K562 (cell line): ENCODE measurements at regions not wholly inside any gene's neighbourhood (a gene's known extent, or its start where the extent isn't known, plus 50 kb on each side); places are given as distances from the start of the nearest gene placed in this dataset.

Experiments used
- ATAC-seq: fragments of 200-7000 bp; cut with Tn5 transposase; 3 replicates; pipeline ENCODE4 v1.9.1; 2020; ENCODE audit warnings: moderate library complexity
- BruUV-seq: library from RNA; stranded (reverse); fragments of 400-500 nt; replicated peaks from 2 replicates; lab custom pipeline; 2021; lab: Mats Ljungman, UMichigan
- CTCF ChIA-PET: fragments of 300-600 bp; formaldehyde crosslinking; extraction: SDS; loops from one replicate; lab custom pipeline; 2021; ENCODE audit warnings: low intra/inter-chr PET ratio; lab: Yijun Ruan, JAX
- POLR2A ChIA-PET: fragments of 300-600, 350-650 bp; sonication (Branson Sonifier 250); formaldehyde crosslinking; extraction: SDS; loops from one replicate; lab custom pipeline; 2021; ENCODE audit warnings: antibody characterized with exemption, inconsistent platforms; lab: Yijun Ruan, JAX
- DNase-seq, 4 experiments: peaks; one replicate each; pipeline versions ENCODE4 v3.0.0 to v3.0.0-alpha.2; 2011 to 2018; ENCODE audit warnings: low spot score in 3 of 4, mixed read lengths in 3 of 4; ENCODE audit errors: extremely low read depth in 1 of 4
- FAIRE-seq: peaks from 2 replicates; lab custom pipeline; 2011; peaks lifted over from hg19 to GRCh38; lab: Jason Lieb, UNC
- H2AFZ ChIP-seq: 2 replicates; pipeline ENCODE4 v1.6.0; 2011; ENCODE audit warnings: low read depth, low read length, control low read depth, inconsistent platforms
- H3K27ac ChIP-seq: fragments of 200-600 bp; 3 replicates; pipeline ENCODE4 v1.8.0; 2011; ENCODE audit warnings: low read depth, mild to moderate bottlenecking, control low read depth, inconsistent platforms, low read length, moderate library complexity, mixed read lengths; ENCODE audit errors: extremely low read depth
- H3K27me3 ChIP-seq, 2 experiments: fragments of 300-600 bp in 1 of 2; 2 replicates in 1 of 2; 3 replicates in 1 of 2; pipeline versions ENCODE4 v1.6.0 to v1.8.0; 2011; ENCODE audit warnings: inconsistent platforms in 2 of 2, low read length in 2 of 2, mild to moderate bottlenecking in 1 of 2, mixed read lengths in 1 of 2, moderate library complexity in 1 of 2; ENCODE audit not compliant: control insufficient read depth in 2 of 2, insufficient read depth in 2 of 2
- H3K36me3 ChIP-seq: fragments of 300-600 bp; 3 replicates; pipeline ENCODE4 v1.8.0; 2011; ENCODE audit warnings: mild to moderate bottlenecking, low read length, inconsistent platforms; ENCODE audit not compliant: control insufficient read depth, insufficient read depth
- H3K4me1 ChIP-seq, 2 experiments: fragments of 200-600 bp in 1 of 2; replicated peaks in 1 of 2; 2 replicates in 1 of 2; 3 replicates in 1 of 2; pipeline versions ENCODE4 v1.5.1 to v1.8.0; 2011; ENCODE audit warnings: inconsistent platforms in 2 of 2, low read length in 2 of 2, mild to moderate bottlenecking in 1 of 2, mixed read lengths in 1 of 2, moderate library complexity in 1 of 2; ENCODE audit not compliant: control insufficient read depth in 2 of 2, insufficient read depth in 2 of 2
- H3K4me2 ChIP-seq: 2 replicates; pipeline ENCODE4 v1.6.1; 2011; ENCODE audit warnings: low read length, control low read depth, inconsistent platforms, mixed read lengths; ENCODE audit not compliant: insufficient read depth
- H3K4me3 ChIP-seq: fragments of 200-600 bp; sonication (generic), shearing (Covaris generic); 2 replicates; pipeline ENCODE4 v1.5.1; 2016; ENCODE audit warnings: control low read depth, inconsistent platforms
- H3K79me2 ChIP-seq: fragments of 200-600 bp; 3 replicates; pipeline ENCODE4 v1.8.0; 2011; ENCODE audit warnings: low read length, inconsistent platforms; ENCODE audit not compliant: control insufficient read depth, insufficient read depth
- H3K9ac ChIP-seq, 2 experiments: 2 replicates each; pipeline versions ENCODE4 v1.6.0 to v1.6.1; 2011; ENCODE audit warnings: low read depth in 2 of 2, low read length in 2 of 2, control low read depth in 1 of 2, inconsistent platforms in 1 of 2, mild to moderate bottlenecking in 1 of 2, mixed read lengths in 1 of 2; ENCODE audit not compliant: insufficient read depth in 1 of 2
- H3K9me1 ChIP-seq: one replicate; pipeline ENCODE4 v1.6.0; 2011; ENCODE audit warnings: inconsistent platforms, mild to moderate bottlenecking, low read length, moderate library complexity; ENCODE audit not compliant: control insufficient read depth, insufficient read depth
- H3K9me3 ChIP-seq: replicated peaks from 2 replicates; pipeline ENCODE4 v1.5.1; 2011; ENCODE audit warnings: low read depth, low read length, inconsistent platforms; ENCODE audit not compliant: control insufficient read depth, insufficient read depth
- H4K20me1 ChIP-seq: replicated peaks from 2 replicates; pipeline ENCODE4 v1.6.1; 2011; ENCODE audit warnings: low read length, inconsistent platforms, mixed read lengths; ENCODE audit not compliant: control insufficient read depth, insufficient read depth
- ETS2 ChIP-seq: IDR thresholded peaks from 2 replicates; pipeline ENCODE4 v1.6.1; 2016; ENCODE audit warnings: borderline replicate concordance, missing genetic modification characterization, mild to moderate bottlenecking, moderate library complexity, missing compliant biosample characterization; ENCODE audit not compliant: poor library complexity, severe bottlenecking
- ZBTB8A ChIP-seq: fragments of 450-650 bp; IDR thresholded peaks from 2 replicates; pipeline ENCODE4 v1.6.1; 2018; ENCODE audit warnings: mild to moderate bottlenecking, moderate library complexity; ENCODE audit not compliant: partially characterized antibody
- ZKSCAN8 ChIP-seq: fragments of 200-800 bp; sonication (Bioruptor generic); IDR thresholded peaks from 2 replicates; pipeline ENCODE4 v1.6.1; 2016; ENCODE audit warnings: missing genetic modification characterization, missing compliant biosample characterization
- ZNF639 ChIP-seq, 2 experiments: fragments of 200-800 bp in 1 of 2; sonication (Bioruptor generic) in 1 of 2; sonication (generic) in 1 of 2; formaldehyde crosslinking in 1 of 2; IDR thresholded peaks in 1 of 2; conservative IDR thresholded peaks in 1 of 2; 2 replicates each; pipeline versions ENCODE4 v1.5.0 to v1.6.1; 2016 to 2020; ENCODE audit warnings: missing compliant biosample characterization in 1 of 2, missing genetic modification characterization in 1 of 2, missing genetic modification reagents in 1 of 2
- WGBS: fragments of 100-300 bp; shearing (Covaris generic); methylation state at CpG from one replicate; pipeline ENCODE4 v1.1.6; 2016; ENCODE audit warnings: low coverage, mixed read lengths; ENCODE audit not compliant: insufficient coverage; ENCODE audit errors: missing lambda C conversion rate; 5-methylcytosine and 5-hydroxymethylcytosine counted together
- in situ Hi-C: fragments of 300-500 bp; cut with MboI; formaldehyde crosslinking; loops from 4 replicates; pipeline ENCODE4 v1.15.0; 2018; ENCODE audit warnings: inconsistent platforms, mixed read lengths
- intact Hi-C: fragments of 100-400 bp; cut with micrococcal nuclease; formaldehyde crosslinking; loops from 2 replicates; pipeline ENCODE4 v1.14.2; 2022
- TF ChIP-seq, protein P1 (sequence below): fragments of 150-350 bp; IDR thresholded peaks from 2 replicates; pipeline ENCODE4 v1.6.1; 2014; ENCODE audit warnings: low read depth, mild to moderate bottlenecking, low read length, borderline replicate concordance
- TF ChIP-seq, protein P2 (sequence below), 2 experiments: fragments of 450-650 bp; conservative IDR thresholded peaks; 2 replicates each; pipeline ENCODE4 v1.6.1; 2017; ENCODE audit warnings: mild to moderate bottlenecking in 2 of 2, moderate library complexity in 2 of 2

DNA sequence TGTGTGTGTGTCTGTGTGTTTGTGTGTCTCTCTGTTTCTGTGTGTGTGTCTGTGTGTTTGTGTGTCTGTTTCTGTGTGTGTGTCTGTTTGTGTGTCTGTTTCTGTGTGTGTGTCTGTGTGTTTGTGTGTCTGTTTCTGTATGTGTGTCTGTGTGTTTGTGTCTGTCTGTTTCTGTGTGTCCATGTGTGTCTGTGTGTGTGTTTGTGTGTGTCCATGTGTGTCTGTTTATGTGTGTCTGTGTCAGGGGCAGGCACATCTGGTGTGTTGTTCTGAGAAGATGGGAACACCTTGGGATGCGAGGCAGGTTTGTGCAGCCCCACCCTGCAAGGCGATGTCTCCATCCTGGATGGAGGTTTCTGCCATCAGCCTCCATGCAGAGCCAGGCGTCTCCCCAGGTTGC, 275.8 kb upstream of the SOX1 start:
- DNase-seq: no peak
- Histone ChIP-seq H3K79me2 (no peaks in the 10 kb centered on the region), H4K20me1 (no peaks in the 10 kb centered on the region), H3K9me1 (no peaks in the 10 kb centered on the region), H2AFZ (no peak overlapping the region), H3K27ac (no peak overlapping the region), H3K4me1 (no peaks in the 10 kb centered on the region), H3K36me3 (no peaks in the 10 kb centered on the region), H3K9ac (no peak overlapping the region), H3K9me3 (no peaks in the 10 kb centered on the region), H3K27me3 (no peaks in the 10 kb centered on the region), H3K4me3 (no peak overlapping the region), H3K4me2 (no peak overlapping the region)
- intact Hi-C loops: no loop called here
- WGBS: 0% methylated on average over 3 of the region's 3 CpGs
- ChIA-PET CTCF (no interaction called here), POLR2A (interaction anchor here (0.6 kb wide), 1 partner anchor 230 kb away, joined by 3 read pairs; no protein-coding TSS in a partner anchor)
- no TSS peak for BruUV-seq
- TF ChIP-seq ZBTB8A (no peak), ETS2 (tag) (no peak), ZKSCAN8 (CRISPR knock-in tag) (no peak), ZNF639 (CRISPR knock-in tag; conservative IDR thresholded peaks at IDR 0.05 in 1 of 2, IDR thresholded peaks at IDR 0.05 in 1 of 2) (no peak)
- TF ChIP-seq, protein P1, sequence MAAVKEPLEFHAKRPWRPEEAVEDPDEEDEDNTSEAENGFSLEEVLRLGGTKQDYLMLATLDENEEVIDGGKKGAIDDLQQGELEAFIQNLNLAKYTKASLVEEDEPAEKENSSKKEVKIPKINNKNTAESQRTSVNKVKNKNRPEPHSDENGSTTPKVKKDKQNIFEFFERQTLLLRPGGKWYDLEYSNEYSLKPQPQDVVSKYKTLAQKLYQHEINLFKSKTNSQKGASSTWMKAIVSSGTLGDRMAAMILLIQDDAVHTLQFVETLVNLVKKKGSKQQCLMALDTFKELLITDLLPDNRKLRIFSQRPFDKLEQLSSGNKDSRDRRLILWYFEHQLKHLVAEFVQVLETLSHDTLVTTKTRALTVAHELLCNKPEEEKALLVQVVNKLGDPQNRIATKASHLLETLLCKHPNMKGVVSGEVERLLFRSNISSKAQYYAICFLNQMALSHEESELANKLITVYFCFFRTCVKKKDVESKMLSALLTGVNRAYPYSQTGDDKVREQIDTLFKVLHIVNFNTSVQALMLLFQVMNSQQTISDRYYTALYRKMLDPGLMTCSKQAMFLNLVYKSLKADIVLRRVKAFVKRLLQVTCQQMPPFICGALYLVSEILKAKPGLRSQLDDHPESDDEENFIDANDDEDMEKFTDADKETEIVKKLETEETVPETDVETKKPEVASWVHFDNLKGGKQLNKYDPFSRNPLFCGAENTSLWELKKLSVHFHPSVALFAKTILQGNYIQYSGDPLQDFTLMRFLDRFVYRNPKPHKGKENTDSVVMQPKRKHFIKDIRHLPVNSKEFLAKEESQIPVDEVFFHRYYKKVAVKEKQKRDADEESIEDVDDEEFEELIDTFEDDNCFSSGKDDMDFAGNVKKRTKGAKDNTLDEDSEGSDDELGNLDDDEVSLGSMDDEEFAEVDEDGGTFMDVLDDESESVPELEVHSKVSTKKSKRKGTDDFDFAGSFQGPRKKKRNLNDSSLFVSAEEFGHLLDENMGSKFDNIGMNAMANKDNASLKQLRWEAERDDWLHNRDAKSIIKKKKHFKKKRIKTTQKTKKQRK: no peak
- TF ChIP-seq, protein P2, sequence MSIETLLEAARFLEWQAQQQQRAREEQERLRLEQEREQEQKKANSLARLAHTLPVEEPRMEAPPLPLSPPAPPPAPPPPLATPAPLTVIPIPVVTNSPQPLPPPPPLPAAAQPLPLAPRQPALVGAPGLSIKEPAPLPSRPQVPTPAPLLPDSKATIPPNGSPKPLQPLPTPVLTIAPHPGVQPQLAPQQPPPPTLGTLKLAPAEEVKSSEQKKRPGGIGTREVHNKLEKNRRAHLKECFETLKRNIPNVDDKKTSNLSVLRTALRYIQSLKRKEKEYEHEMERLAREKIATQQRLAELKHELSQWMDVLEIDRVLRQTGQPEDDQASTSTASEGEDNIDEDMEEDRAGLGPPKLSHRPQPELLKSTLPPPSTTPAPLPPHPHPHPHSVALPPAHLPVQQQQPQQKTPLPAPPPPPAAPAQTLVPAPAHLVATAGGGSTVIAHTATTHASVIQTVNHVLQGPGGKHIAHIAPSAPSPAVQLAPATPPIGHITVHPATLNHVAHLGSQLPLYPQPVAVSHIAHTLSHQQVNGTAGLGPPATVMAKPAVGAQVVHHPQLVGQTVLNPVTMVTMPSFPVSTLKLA (conservative IDR thresholded peaks at IDR 0.05): no peak
- in situ Hi-C loops: no loop called here
- ATAC-seq: no peak
- no peak for FAIRE-seq
